Ovary (tissue), 3 donors: ENCODE measurements at regions not wholly inside any gene's neighbourhood (a gene's known extent, or its start where the extent isn't known, plus 50 kb on each side); places are given as distances from the start of the nearest gene placed in this dataset.

Experiments used
- EP300 ChIP-seq: sonication (generic); formaldehyde crosslinking; IDR thresholded peaks from one replicate; pipeline ENCODE4 v1.6.1; 2017; ENCODE audit warnings: antibody characterized with exemption
- POLR2A ChIP-seq: fragments of 450-650 bp; IDR thresholded peaks from one replicate; pipeline ENCODE4 v1.6.1; 2017; ENCODE audit warnings: antibody characterized with exemption, mild to moderate bottlenecking, moderate library complexity
- TF ChIP-seq, protein P1 (sequence below), 3 donors: fragments of 450-650 bp in 2 of 3; fragments of 200-600 bp in 1 of 3; IDR thresholded peaks; one replicate each; pipeline versions ENCODE4 v1.5.1 to v1.8.0; 2016 to 2022; ENCODE audit warnings: antibody characterized with exemption in 3 of 3, mild to moderate bottlenecking in 1 of 3
- donor health status: DM: no; HTN: no; CAD: no.

DNA sequence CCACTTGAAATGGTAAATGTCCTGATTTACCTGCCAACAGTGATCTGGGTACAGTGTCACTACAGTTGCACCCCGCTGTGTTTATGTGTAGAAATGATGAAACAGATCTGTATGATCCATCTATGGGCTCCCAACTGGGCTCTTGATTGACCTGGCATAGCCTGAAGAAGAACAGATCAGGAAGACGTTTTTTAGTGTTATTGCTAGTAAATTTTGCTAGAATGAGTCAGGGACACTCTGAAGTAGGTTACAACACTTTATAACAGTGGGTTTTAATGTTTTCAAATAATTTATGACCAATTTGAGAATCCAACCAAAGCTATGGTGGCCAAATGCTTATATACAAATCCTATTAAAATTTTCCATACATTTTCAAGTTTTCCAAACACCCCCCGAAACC, 110.3 kb downstream of the DKK1 start:
- TF ChIP-seq POLR2A = no peak
- TF ChIP-seq, protein P1, sequence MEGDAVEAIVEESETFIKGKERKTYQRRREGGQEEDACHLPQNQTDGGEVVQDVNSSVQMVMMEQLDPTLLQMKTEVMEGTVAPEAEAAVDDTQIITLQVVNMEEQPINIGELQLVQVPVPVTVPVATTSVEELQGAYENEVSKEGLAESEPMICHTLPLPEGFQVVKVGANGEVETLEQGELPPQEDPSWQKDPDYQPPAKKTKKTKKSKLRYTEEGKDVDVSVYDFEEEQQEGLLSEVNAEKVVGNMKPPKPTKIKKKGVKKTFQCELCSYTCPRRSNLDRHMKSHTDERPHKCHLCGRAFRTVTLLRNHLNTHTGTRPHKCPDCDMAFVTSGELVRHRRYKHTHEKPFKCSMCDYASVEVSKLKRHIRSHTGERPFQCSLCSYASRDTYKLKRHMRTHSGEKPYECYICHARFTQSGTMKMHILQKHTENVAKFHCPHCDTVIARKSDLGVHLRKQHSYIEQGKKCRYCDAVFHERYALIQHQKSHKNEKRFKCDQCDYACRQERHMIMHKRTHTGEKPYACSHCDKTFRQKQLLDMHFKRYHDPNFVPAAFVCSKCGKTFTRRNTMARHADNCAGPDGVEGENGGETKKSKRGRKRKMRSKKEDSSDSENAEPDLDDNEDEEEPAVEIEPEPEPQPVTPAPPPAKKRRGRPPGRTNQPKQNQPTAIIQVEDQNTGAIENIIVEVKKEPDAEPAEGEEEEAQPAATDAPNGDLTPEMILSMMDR (IDR thresholded peaks at IDR 0.05) = no peak
- no peak for TF ChIP-seq EP300
